Naive thymus-derived CD4-positive, alpha-beta T cell (primary cell): ENCODE measurements at regions not wholly inside any gene's neighbourhood (a gene's known extent, or its start where the extent isn't known, plus 50 kb on each side); places are given as distances from the start of the nearest gene placed in this dataset.

Source experiments
- ATAC-seq: fragments of 150-1000 bp; cut with Tn5 transposase; 2 replicates; pipeline ENCODE4 v1.10.0; 2021; ENCODE audit warnings: mild to moderate bottlenecking, moderate library complexity
- CTCF ChIA-PET: fragments of 350-600 bp; sonication (Branson Sonifier 250); formaldehyde crosslinking; loops from one replicate; lab custom pipeline; 2021; ENCODE audit warnings: antibody characterized with exemption; lab: Charles Lee
- POLR2A ChIA-PET: fragments of 350-600 bp; sonication (Branson Sonifier 250); formaldehyde crosslinking; loops from one replicate; lab custom pipeline; 2021; ENCODE audit warnings: antibody characterized with exemption, inconsistent platforms; lab: Charles Lee
- DNase-seq, 9 donors: peaks; one replicate each; pipeline versions ENCODE4 v3.0.0 to v3.0.0-alpha.2; 2020 to 2022; ENCODE audit warnings: mixed read lengths in 1 of 9
- H3K27ac ChIP-seq: one replicate; pipeline ENCODE4 v1.7.0; 2013; ENCODE audit warnings: mild to moderate bottlenecking, low read depth, low read length, moderate library complexity
- H3K27me3 ChIP-seq, 2 donors: one replicate each; pipeline ENCODE4 v1.7.0; 2013; ENCODE audit warnings: low read length in 2 of 2, mild to moderate bottlenecking in 2 of 2, moderate library complexity in 2 of 2; ENCODE audit not compliant: control insufficient read depth in 2 of 2, insufficient read depth in 2 of 2
- H3K36me3 ChIP-seq, 3 experiments: 1 replicate in 2 of 3; 2 replicates in 1 of 3; pipeline ENCODE4 v1.7.0; 2013; ENCODE audit warnings: low read length in 3 of 3, mild to moderate bottlenecking in 3 of 3, moderate library complexity in 1 of 3; ENCODE audit not compliant: insufficient read depth in 3 of 3, control insufficient read depth in 2 of 3
- H3K4me1 ChIP-seq, 2 donors: one replicate each; pipeline ENCODE4 v1.7.0; 2013; ENCODE audit warnings: low read length in 2 of 2, mild to moderate bottlenecking in 2 of 2, moderate library complexity in 1 of 2; ENCODE audit not compliant: control insufficient read depth in 2 of 2, insufficient read depth in 2 of 2
- H3K4me3 ChIP-seq: 2 replicates; pipeline ENCODE4 v1.7.0; 2013; ENCODE audit warnings: mild to moderate bottlenecking, low read length
- H3K9me3 ChIP-seq, 3 experiments: 1 replicate in 2 of 3; 2 replicates in 1 of 3; pipeline ENCODE4 v1.7.0; 2013; ENCODE audit warnings: low read length in 3 of 3; ENCODE audit not compliant: control insufficient read depth in 2 of 3
- H3K27ac Mint-ChIP-seq, 9 donors: one replicate each; pipeline ENCODE4 v1.8.0; 2020 to 2022; ENCODE audit warnings: mixed read lengths in 9 of 9, mild to moderate bottlenecking in 8 of 9, moderate library complexity in 5 of 9, inconsistent platforms in 2 of 9
- H3K27me3 Mint-ChIP-seq, 5 donors: one replicate each; pipeline ENCODE4 v1.8.0; 2021 to 2022; ENCODE audit warnings: mixed read lengths in 5 of 5, mild to moderate bottlenecking in 1 of 5
- H3K36me3 Mint-ChIP-seq, 5 donors: one replicate each; pipeline ENCODE4 v1.8.0; 2020 to 2022; ENCODE audit warnings: mixed read lengths in 5 of 5, mild to moderate bottlenecking in 3 of 5, inconsistent platforms in 1 of 5
- H3K4me1 Mint-ChIP-seq, 7 donors: one replicate each; pipeline ENCODE4 v1.8.0; 2020 to 2022; ENCODE audit warnings: mixed read lengths in 7 of 7, mild to moderate bottlenecking in 3 of 7, inconsistent platforms in 1 of 7
- H3K4me3 Mint-ChIP-seq, 10 donors: one replicate each; pipeline ENCODE4 v1.8.0; 2020 to 2022; ENCODE audit warnings: mild to moderate bottlenecking in 10 of 10, mixed read lengths in 10 of 10, moderate library complexity in 6 of 10, inconsistent platforms in 2 of 10
- H3K9me3 Mint-ChIP-seq, 11 donors: one replicate each; pipeline ENCODE4 v1.8.0; 2020 to 2022; ENCODE audit warnings: mixed read lengths in 11 of 11, mild to moderate bottlenecking in 4 of 11, inconsistent platforms in 1 of 11, moderate library complexity in 1 of 11
- intact Hi-C, 2 donors: fragments of 100-400 bp; cut with micrococcal nuclease; formaldehyde crosslinking; loops; one replicate each; pipeline ENCODE4 v1.15.1; 2023

DNA sequence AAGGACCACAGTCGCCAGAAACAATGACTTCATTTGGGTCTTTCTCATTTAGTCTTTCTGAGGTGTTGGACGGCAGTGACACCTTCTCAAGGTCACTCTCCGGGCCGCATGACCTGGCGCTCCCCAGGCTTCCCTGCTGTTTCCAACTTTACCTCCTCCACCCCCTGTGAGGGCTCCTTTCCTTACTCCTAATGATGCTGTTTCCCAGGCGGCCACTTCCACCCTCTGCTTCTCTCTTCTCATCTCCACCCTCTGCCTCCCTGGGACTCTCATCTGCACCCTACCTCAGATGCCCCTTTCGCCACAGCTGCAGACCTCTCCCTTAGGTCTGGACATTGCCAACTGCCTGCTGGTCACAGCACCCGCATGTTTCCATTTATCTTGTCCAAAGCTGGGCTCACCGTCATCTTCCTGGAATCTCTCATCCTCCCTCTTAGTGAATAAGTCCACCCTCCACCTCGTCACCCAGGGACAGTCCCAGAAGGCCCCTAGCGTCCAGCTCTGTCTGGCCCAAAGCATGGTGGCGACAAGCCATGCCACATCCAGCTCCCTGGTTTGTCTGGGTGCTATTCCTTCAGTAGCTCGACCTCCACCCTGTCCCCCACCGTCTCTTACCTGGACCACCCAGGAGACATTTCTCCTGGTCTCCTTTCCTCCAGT lies 113.8 kb downstream of the BUD13 start:
- Histone ChIP-seq H3K9me3 (no peaks in the 10 kb centered on the region), H3K36me3 (no peaks in the 10 kb centered on the region), H3K4me1 (no peaks in the 10 kb centered on the region), H3K4me3 (no peak overlapping the region), H3K27ac (no peak overlapping the region), H3K27me3 (no peaks in the 10 kb centered on the region)
- peaks cover 0 to 49% (median 37%) of the 10 kb centered on the region in 5 donors for H3K27me3 Mint-ChIP-seq
- ATAC-seq (no peak), DNase-seq (no peak)
- H3K9me3 Mint-ChIP-seq, result peaks cover 0 to 27% (median 11%) of the 10 kb centered on the region in 11 donors
- peaks cover 0 to 12% (median 0%) of the 10 kb centered on the region in 5 donors for H3K36me3 Mint-ChIP-seq
- ChIA-PET CTCF (no interaction called here), POLR2A (no interaction called here)
- intact Hi-C loops, result no loop called here
- no peak overlapping the region for H3K4me3 Mint-ChIP-seq
- no peak overlapping the region for H3K27ac Mint-ChIP-seq
- no peaks in the 10 kb centered on the region for H3K4me1 Mint-ChIP-seq

DNA sequence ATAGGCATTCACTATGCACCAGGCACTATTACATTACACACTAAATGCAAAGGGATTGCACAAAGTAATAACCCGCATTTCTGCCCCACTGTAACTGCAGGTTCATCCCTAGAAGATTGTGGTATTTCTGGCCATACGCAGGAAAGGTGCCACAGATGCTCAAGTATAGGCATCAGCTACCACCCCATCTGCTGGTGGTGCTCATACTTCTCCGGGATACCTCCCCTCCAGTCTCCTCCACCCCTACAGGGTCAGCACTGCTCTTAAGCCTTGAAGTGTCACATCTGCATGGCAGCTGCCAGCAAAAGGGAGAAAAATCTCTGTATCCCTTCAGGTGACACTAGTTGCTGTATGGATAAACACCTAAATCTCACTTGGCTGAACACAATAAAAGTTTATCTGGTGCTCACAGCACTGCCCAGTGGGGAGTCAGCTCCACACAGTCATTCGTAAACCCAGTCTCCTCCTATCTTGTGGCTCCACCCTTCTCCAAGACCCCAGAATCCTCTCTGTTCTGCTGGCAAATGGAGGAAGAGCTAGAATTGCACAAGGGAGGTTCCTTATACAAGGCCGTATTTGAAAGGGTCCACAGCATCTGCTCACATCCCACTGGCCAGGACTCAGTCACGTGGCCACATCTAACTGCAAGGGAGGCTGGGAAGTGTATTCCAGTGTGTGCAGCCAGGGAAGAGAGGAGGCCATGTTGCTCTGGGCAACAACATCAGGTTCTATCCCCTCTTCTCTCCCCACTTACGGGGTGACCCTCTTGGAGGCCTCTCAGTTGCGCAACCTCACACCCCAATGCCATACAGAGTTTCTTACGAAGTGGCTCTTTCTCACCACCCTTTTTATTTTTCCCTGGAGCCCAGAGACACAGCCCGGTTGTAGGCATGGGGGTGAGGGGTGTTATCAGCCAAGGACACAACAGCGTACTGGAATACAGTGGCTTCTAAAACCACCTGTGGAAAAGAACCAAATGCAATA lies 114.7 kb downstream of the BUD13 start:
- ATAC-seq (no peak), DNase-seq (no peak)
- intact Hi-C loops, result no loop called here
- Histone ChIP-seq H3K36me3 (no peaks in the 10 kb centered on the region), H3K9me3 (no peaks in the 10 kb centered on the region), H3K27me3 (no peaks in the 10 kb centered on the region), H3K27ac (no peak overlapping the region), H3K4me3 (no peak overlapping the region), H3K4me1 (no peaks in the 10 kb centered on the region)
- Mint-ChIP-seq H3K9me3 (peaks cover 0 to 21% (median 7%) of the 10 kb centered on the region in 11 donors), H3K27ac (no peak overlapping the region), H3K4me1 (no peaks in the 10 kb centered on the region), H3K27me3 (peaks cover 0 to 46% (median 37%) of the 10 kb centered on the region in 5 donors), H3K4me3 (no peak overlapping the region), H3K36me3 (peaks cover 0 to 12% (median 0%) of the 10 kb centered on the region in 5 donors)
- CTCF ChIA-PET, result no interaction called here
- POLR2A ChIA-PET, result no interaction called here

DNA sequence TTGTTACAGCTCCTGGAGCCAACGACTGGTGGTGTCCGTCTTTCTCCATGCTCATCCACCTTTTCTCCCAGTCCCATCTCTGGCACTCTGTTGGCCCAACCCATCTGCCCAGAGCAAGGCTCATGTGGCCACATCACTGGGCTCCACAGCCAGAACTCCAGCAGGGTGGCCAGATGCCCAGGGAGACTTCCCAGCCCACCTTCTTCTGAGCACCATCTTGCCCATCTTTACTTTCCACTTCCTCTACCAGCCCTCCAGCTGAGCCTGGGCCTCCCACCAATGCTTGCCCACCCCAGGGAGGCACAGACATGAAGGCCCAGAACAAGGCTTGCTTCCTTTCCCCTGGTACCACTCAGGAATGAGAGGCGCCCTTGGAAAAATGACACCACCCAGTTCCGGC lies 116.8 kb downstream of the BUD13 start:
- no peaks in the 10 kb centered on the region for H3K27me3 ChIP-seq
- no peaks in the 10 kb centered on the region for H3K4me1 ChIP-seq
- H3K27ac ChIP-seq, result no peak overlapping the region
- POLR2A ChIA-PET, result no interaction called here
- no peaks in the 10 kb centered on the region for H3K36me3 ChIP-seq
- CTCF ChIA-PET, result no interaction called here
- no peak overlapping the region for H3K4me3 ChIP-seq
- H3K27me3 Mint-ChIP-seq, result peaks cover 0 to 37% (median 20%) of the 10 kb centered on the region in 5 donors
- H3K4me1 Mint-ChIP-seq, result no peaks in the 10 kb centered on the region
- H3K27ac Mint-ChIP-seq, result no peak overlapping the region
- intact Hi-C loops, result no loop called here
- no peak overlapping the region for H3K4me3 Mint-ChIP-seq
- no peaks in the 10 kb centered on the region for H3K9me3 ChIP-seq
- H3K36me3 Mint-ChIP-seq, result peaks cover 0 to 8% (median 0%) of the 10 kb centered on the region in 5 donors
- DNase-seq (no peak), ATAC-seq (no peak)
- H3K9me3 Mint-ChIP-seq, result peaks cover 0 to 21% (median 3%) of the 10 kb centered on the region in 11 donors

DNA sequence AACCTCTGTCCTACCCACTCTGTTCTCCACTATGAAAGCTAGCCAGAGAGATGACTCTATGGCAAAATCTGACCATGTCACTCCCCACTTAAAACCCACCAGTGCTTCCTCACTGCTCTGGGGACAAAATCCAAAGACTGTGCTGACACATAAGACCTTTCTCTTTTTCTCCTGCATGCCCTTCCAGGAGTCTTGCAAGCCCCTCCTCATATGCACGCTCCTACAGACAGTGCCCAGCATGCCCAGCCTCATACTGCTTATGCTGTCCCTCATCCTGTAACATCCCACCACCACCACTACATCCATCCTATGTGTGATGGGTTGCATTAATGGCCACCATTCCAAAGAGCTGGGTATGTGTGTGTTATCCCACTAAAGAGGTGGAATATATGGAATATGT lies 118.3 kb downstream of the BUD13 start:
- ATAC-seq (no peak), DNase-seq (no peak)
- Mint-ChIP-seq H3K27ac (no peak overlapping the region), H3K4me1 (no peaks in the 10 kb centered on the region), H3K36me3 (peaks cover 0 to 4% (median 0%) of the 10 kb centered on the region in 5 donors), H3K27me3 (peaks cover 2 to 30% (median 13%) of the 10 kb centered on the region in 5 donors), H3K4me3 (no peak overlapping the region), H3K9me3 (peaks cover 0 to 21% (median 3%) of the 10 kb centered on the region in 11 donors)
- no peak overlapping the region for H3K4me3 ChIP-seq
- no peaks in the 10 kb centered on the region for H3K4me1 ChIP-seq
- H3K36me3 ChIP-seq, result no peaks in the 10 kb centered on the region
- no peak overlapping the region for H3K27ac ChIP-seq
- intact Hi-C loops, result no loop called here
- ChIA-PET CTCF (no interaction called here), POLR2A (no interaction called here)
- H3K9me3 ChIP-seq, result no peaks in the 10 kb centered on the region
- no peaks in the 10 kb centered on the region for H3K27me3 ChIP-seq

DNA sequence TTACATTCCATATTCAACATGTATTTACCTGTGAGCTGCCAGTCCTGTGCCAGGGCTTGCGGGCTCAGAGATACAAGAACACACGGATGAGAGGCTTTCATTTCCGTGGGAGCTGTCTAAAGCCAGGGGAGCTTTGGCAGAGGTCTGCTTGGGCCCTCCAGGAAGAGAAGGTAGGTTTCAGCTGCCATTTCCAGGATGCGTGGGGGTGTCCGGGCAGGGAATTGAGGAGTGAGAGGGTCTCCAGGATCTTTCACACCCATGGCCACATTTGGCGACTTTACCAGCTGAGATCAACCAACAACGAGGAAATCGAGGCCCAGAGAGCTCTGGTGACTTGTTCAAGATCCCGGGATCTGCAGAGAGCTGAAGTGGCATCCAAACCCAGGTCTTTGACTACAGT lies 119.6 kb downstream of the BUD13 start:
- H3K27me3 ChIP-seq, result no peaks in the 10 kb centered on the region
- Mint-ChIP-seq H3K9me3 (peaks cover 0 to 21% (median 2%) of the 10 kb centered on the region in 11 donors), H3K4me3 (no peak overlapping the region), H3K4me1 (no peaks in the 10 kb centered on the region), H3K36me3 (no peaks in the 10 kb centered on the region), H3K27ac (no peak overlapping the region), H3K27me3 (peaks cover 0 to 22% (median 5%) of the 10 kb centered on the region in 5 donors)
- H3K4me3 ChIP-seq, result no peak overlapping the region
- intact Hi-C loops, result no loop called here
- no peaks in the 10 kb centered on the region for H3K36me3 ChIP-seq
- DNase-seq, result no peak
- H3K27ac ChIP-seq, result no peak overlapping the region
- no peaks in the 10 kb centered on the region for H3K4me1 ChIP-seq
- no peaks in the 10 kb centered on the region for H3K9me3 ChIP-seq
- ChIA-PET POLR2A (interaction anchor here (0.6 kb wide), 1 partner anchor 10 kb away, joined by 3 read pairs; no protein-coding TSS in a partner anchor), CTCF (no interaction called here)
- no peak for ATAC-seq

DNA sequence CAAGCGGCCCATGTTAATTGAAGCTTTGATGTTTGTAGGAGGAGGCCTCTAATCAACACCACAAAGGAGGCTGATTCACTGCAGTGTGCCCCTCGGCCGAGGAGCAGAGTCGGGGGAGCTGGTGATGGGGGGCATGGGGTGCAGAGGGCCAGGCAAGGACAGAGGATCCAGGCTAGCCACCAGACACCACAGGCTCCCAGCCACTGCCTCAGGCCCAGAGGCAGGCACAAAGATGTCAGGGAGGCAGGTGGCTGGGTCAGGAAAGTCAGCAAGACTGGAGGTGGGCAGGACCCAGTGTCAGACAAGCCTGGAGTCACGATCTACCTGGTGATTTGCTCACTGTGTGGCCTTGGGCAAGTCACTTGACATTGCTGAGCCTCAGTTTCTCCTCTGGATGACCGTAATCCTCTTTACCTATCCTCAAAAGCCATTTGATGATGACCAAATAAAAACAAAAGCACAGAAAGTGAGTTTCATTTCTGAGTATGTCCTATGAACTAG lies 121.0 kb downstream of the BUD13 start:
- H3K27me3 Mint-ChIP-seq, result peaks cover 0 to 14% (median 2%) of the 10 kb centered on the region in 5 donors
- H3K27ac ChIP-seq, result no peak overlapping the region
- CTCF ChIA-PET, result no interaction called here
- no peaks in the 10 kb centered on the region for H3K4me1 ChIP-seq
- H3K36me3 Mint-ChIP-seq, result no peaks in the 10 kb centered on the region
- intact Hi-C loops, result no loop called here
- ATAC-seq, result no peak
- no peak overlapping the region for H3K4me3 ChIP-seq
- POLR2A ChIA-PET, result no interaction called here
- no peak for DNase-seq
- H3K27me3 ChIP-seq, result no peaks in the 10 kb centered on the region
- no peak overlapping the region for H3K27ac Mint-ChIP-seq
- H3K9me3 ChIP-seq, result no peaks in the 10 kb centered on the region
- H3K9me3 Mint-ChIP-seq, result peaks cover 0 to 21% (median 2%) of the 10 kb centered on the region in 11 donors
- H3K36me3 ChIP-seq, result no peaks in the 10 kb centered on the region
- H3K4me1 Mint-ChIP-seq, result no peaks in the 10 kb centered on the region
- no peak overlapping the region for H3K4me3 Mint-ChIP-seq
